ENCODE measurements at regions not wholly inside any gene's neighbourhood (a gene's known extent, or its start where the extent isn't known, plus 50 kb on each side); places are given as distances from the start of the nearest gene placed in this dataset.

- TF ChIP-seq PREB (CRISPR knock-in tag; IDR thresholded peaks at IDR 0.05; ENCODE audit: borderline replicate concordance): no peak
- TF ChIP-seq, protein P1, sequence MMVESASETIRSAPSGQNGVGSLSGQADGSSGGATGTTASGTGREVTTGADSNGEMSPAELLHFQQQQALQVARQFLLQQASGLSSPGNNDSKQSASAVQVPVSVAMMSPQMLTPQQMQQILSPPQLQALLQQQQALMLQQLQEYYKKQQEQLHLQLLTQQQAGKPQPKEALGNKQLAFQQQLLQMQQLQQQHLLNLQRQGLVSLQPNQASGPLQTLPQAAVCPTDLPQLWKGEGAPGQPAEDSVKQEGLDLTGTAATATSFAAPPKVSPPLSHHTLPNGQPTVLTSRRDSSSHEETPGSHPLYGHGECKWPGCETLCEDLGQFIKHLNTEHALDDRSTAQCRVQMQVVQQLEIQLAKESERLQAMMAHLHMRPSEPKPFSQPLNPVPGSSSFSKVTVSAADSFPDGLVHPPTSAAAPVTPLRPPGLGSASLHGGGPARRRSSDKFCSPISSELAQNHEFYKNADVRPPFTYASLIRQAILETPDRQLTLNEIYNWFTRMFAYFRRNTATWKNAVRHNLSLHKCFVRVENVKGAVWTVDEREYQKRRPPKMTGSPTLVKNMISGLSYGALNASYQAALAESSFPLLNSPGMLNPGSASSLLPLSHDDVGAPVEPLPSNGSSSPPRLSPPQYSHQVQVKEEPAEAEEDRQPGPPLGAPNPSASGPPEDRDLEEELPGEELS (CRISPR knock-in tag; IDR thresholded peaks at IDR 0.05): no peak
These were observed 109.6 kb upstream of the ZNF385D start (continued) for GRCh38 chr3:21860657-21861056.

DNA sequence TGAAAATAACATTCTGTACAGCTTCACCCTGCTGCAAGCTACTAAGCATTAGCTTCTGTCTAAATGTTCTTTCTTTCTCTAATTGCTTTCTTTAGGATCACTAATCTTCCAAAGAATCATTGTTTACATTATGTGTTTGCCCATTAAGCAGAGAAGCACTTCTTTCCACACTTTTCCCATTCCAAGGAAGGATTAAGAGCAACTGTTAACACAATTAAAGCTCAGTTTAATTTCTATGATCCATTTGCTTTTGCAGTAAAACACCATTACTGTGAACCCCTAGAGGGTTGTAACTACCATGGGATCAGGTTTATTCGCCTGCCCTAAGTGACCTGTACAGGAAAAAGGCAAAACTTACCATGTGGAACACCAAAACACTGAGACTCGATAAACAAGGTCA is 125.8 kb upstream of the ZNF385D start:
- ChIA-PET CTCF (no interaction called here), POLR2A (no interaction called here)
- Mint-ChIP-seq H3K36me3 (no peaks in the 10 kb centered on the region), H3K4me3 (no peak overlapping the region), H3K9me3 (0 out of 2 replicates have a peak, but pooled peaks cover 5% of the 10 kb centered on the region), H3K27me3 (ENCODE audit: low read depth) (no peaks in the 10 kb centered on the region), H3K4me1 (no peaks in the 10 kb centered on the region), H3K27ac (no peak overlapping the region)
- no peak for DNase-seq (ENCODE audit: low spot score)
- TF ChIP-seq ZSCAN18 (CRISPR knock-in tag; IDR thresholded peaks at IDR 0.05) (no peak), ZNF263 (CRISPR knock-in tag; IDR thresholded peaks at IDR 0.05; ENCODE audit: low read depth) (no peak), MXD4 (CRISPR knock-in tag; IDR thresholded peaks at IDR 0.05; ENCODE audit: borderline replicate concordance) (no peak), NR1H2 (CRISPR knock-in tag; IDR thresholded peaks at IDR 0.05) (no peak), MYBL2 (CRISPR knock-in tag; IDR thresholded peaks at IDR 0.05) (no peak), RORB (CRISPR knock-in tag; IDR thresholded peaks at IDR 0.05) (no peak), ERG (CRISPR knock-in tag; IDR thresholded peaks at IDR 0.05) (no peak), TEAD4 (CRISPR knock-in tag; IDR thresholded peaks at IDR 0.05) (no peak), TCF7 (CRISPR knock-in tag; IDR thresholded peaks at IDR 0.05; ENCODE audit: low read depth) (no peak), PREB (CRISPR knock-in tag; IDR thresholded peaks at IDR 0.05; ENCODE audit: borderline replicate concordance) (no peak), NFE2L1 (CRISPR knock-in tag; IDR thresholded peaks at IDR 0.05) (no peak), NR2C2 (CRISPR knock-in tag; IDR thresholded peaks at IDR 0.05) (no peak), ZNF396 (CRISPR knock-in tag; IDR thresholded peaks at IDR 0.05; ENCODE audit: borderline replicate concordance) (no peak), CBFB (CRISPR knock-in tag; IDR thresholded peaks at IDR 0.05; ENCODE audit: low read depth) (no peak)
- TF ChIP-seq, protein P2, sequence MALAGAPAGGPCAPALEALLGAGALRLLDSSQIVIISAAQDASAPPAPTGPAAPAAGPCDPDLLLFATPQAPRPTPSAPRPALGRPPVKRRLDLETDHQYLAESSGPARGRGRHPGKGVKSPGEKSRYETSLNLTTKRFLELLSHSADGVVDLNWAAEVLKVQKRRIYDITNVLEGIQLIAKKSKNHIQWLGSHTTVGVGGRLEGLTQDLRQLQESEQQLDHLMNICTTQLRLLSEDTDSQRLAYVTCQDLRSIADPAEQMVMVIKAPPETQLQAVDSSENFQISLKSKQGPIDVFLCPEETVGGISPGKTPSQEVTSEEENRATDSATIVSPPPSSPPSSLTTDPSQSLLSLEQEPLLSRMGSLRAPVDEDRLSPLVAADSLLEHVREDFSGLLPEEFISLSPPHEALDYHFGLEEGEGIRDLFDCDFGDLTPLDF (CRISPR knock-in tag; IDR thresholded peaks at IDR 0.05): no peak
- ATAC-seq: no peak

Data from WTC11 (cell line).